ENCODE measurements at regions not wholly inside any gene's neighbourhood (a gene's known extent, or its start where the extent isn't known, plus 50 kb on each side); places are given as distances from the start of the nearest gene placed in this dataset.
"Not testable (repeated sequence)": the region's sequence is repeated elsewhere in the genome, so short reads cannot be mapped to it uniquely, and the experiment has no call there.

- not testable (repeated sequence) for DNase-seq
Observed at GRCh38 chr5:34296759-34297158, 253.7 kb upstream of the C1QTNF3 start.

GRCh38 chr5:34329201-34329600, 286.2 kb upstream of the C1QTNF3 start:
- DNase-seq, result not testable (repeated sequence)

DNA sequence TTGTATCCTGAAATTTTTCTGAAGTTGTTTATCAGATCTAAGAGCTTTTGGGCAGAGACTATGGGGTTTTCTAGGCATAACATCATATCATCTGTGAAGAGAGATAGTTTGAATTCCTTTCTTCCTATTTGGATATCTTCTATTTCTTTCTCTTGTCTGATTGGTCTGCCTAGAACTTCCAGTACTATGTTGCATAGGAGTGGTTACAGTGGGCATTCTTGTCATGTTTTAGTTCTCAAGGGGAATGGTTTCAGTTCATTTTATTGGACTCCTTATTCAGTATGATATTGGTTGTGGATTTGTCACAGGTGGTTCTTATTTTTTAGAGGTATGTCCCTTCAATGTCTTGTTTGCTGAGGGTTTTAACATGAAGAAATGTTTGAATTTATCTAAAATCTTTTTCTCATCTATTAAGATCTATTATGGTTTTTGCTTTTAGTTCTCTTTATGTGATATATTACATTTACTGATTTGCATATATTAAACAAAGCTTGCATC, 286.6 kb upstream of the C1QTNF3 start:
- DNase-seq, result not testable (repeated sequence)

- DNase-seq, result not testable (repeated sequence)
Observed at GRCh38 chr5:34331928-34332454, 289.0 kb upstream of the C1QTNF3 start.

- DNase-seq, result not testable (repeated sequence)
Observed at GRCh38 chr5:34339408-34340001, 296.5 kb upstream of the C1QTNF3 start.

DNA sequence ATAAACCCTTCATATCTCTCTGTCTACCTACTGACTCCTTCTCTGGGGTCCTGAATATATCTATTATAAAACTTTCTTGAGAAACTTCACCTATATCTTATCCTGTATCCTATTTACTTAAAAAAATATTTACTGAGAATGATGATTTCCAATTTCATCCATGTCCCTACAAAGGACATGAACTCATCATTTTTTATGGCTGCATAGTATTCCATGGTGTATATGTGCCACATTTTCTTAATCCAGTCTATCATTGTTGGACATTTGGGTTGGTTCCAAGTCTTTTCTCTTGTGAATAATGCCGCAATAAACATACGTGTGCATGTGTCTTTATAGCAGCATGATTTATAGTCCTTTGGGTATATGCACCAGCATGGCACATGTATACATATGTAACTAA, 301.7 kb upstream of the RAI14 start:
- DNase-seq, result not testable (repeated sequence)

GRCh38 chr5:34371417-34371816, 284.7 kb upstream of the RAI14 start:
- DNase-seq, result not testable (repeated sequence)

- DNase-seq, result not testable (repeated sequence)
Observed at GRCh38 chr5:34371817-34372216, 284.3 kb upstream of the RAI14 start.

- not testable (repeated sequence) for DNase-seq
Observed at GRCh38 chr5:34372739-34373138, 283.4 kb upstream of the RAI14 start.

DNA sequence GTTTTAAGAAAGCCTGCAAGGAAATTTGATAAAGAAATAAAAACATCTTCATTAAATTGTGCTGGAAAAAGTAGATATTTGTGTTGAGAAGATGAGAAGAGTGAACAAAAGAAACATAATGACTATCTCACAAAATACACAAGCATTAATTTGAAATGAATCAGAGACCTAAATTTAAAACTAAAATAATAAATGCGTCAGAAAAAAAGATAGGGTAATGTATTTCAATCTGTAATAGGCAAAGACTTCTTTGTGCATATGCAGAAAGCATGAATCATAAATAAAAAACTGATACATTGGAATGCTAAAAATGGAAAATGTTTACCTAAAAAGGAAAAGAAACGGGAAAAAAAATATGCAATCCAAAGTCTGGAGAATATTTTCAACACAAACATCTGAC, 278.5 kb upstream of the RAI14 start:
- DNase-seq, result not testable (repeated sequence)

- DNase-seq, result not testable (repeated sequence)
Observed at GRCh38 chr5:34378498-34378897, 277.6 kb upstream of the RAI14 start.

DNA sequence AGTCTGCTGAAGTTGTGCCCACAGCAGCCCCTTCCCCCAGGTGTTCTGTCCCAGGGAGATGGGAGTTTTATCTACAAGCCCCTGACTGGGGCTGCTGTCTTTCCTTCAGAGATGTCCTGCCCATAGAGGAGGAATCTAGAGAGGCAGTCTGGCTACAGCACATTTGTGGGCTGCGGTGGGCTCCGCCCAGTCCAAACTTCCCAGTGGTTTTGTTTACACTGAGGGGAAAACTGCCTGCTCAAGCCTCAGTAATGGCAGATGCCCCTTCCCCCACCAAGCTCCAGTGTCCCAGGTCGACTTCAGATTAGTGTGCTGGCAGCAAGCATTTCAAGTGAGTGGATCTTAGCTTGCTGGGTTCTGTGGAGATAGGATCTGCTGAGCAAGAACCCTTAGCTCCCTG, 267.4 kb upstream of the RAI14 start:
- not testable (repeated sequence) for DNase-seq

- no peak for DNase-seq
Observed at GRCh38 chr5:34409373-34409772, 246.8 kb upstream of the RAI14 start.

DNA sequence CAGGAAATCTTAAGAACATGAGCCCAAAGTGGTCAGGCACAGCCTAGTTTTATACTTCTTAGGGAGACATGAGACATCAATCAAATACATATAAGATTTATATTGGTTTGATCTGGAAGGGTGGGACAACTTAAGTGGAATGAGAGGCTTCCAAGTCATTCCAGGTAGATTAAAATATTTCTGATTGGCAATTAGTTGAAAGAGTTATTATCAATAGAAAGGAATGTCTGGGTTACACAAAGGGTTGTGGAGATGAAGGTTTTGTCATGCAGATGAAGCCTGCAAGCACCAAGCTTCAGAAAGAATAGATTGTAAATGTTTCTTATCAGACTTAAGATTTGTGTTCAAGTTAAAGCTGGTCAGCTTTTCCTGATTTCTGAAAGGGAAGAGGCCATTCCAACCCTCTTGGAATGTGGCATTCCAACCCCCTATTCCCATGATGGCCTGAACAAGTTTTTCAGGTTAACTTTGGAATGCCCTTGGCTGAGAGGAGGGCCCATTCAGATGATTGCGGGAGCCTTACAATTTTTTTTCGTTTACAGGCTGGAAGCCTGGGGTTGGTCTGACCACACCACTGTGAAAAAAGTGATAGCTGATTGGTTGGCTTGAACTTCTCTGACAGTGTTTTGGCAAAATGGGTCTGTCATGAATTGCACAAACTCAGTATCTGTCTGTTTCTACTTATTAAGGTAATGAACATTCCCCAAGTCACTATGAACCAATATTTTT, 245.6 kb upstream of the RAI14 start:
- no peak for DNase-seq

- no peak for DNase-seq
Observed at GRCh38 chr5:34411470-34412346, 244.4 kb upstream of the RAI14 start.

DNA sequence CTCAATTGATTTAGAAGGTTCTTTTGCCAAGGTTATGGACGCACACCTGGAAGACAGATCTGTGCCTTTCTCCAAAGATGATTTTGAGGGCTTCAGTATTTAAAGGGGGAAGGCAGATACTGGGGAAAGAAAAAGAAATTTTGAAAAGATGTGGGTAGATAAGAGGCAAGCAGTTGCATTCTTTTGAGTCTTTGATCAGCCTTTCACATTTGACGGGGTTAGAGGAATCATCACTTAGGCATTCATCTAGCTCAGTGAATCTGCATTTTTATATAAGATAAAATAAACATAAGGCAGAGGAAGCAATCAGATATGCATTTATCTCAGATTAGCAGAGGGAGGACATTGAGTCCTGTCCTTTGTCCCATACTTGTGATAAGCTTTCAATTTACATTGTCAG, 243.4 kb upstream of the RAI14 start:
- no peak for DNase-seq

DNA sequence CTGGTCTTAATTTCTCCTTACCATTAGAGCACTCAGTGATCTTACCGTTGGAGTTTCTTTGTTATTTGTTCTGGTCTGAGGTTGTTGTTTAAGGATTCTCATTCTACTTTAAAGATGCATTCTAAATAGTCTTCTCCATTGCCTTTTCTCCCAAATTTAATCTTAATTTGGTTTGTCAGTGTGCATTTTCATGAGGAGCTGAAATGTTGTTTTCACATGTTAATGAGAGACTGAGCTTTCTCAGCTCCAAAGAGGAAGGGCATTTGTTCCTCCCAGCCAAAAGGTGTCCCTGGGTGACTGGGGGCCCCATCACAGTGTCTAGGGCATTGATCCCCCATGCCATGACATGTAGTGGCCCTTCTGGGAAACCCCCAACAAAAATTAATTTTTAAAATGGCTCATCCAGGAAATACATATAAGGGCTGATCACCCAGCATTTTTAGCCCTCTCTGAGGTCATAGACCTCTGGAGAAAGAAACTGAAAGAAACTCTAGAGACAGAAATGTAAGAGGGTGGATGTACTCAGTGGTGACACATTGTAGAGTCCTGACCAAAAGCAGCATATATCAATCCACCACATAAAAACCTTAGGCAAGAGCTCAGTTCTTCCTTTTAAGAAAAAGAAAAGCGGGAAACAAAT, 240.4 kb upstream of the RAI14 start:
- DNase-seq, result no peak

GRCh38 chr5:34416501-34417008, 239.6 kb upstream of the RAI14 start:
- no peak for DNase-seq

DNA sequence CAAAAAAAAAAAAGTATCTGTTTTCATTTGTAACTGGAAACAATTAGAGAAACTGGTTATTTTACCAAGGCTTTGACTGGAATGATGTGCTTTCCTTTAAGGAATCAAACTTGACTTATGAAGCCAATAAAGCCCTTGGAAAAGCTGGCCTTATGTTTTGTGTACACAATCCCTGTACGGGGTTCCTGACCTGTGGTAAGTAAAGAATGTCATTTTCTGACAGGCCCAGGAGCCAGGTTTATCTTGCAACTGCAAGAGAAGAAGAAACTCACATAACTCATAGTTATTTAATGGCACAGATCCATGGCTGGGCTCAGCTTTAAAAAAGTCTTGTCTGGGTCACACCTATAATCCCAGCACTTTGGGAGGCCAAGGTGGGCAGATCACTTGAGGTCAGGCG, 235.9 kb upstream of the RAI14 start:
- not testable (repeated sequence) for DNase-seq

GRCh38 chr5:34436761-34437501, 219.2 kb upstream of the RAI14 start:
- DNase-seq, result no peak

DNA sequence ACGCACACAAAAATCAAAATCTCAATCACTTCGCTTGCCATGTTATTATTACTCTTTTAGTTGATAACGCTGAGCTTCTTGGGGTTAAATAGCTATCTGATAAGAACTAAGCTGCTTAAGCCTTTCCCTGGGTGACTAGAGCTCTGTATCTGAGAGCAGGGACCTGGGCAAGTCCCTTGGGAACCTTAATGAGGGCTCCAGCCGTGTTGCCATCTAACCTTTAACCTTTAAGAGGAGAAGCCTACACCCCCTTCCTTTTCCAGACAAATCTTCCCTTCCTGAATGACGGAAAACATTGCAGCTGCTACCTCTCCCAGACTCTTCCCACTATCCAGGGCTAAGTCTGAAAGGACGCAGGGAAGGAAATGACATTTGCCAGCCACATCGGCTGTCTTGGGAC, 216.5 kb upstream of the RAI14 start:
- no peak for DNase-seq
